ENCODE measurements at regions not wholly inside any gene's neighbourhood (a gene's known extent, or its start where the extent isn't known, plus 50 kb on each side); places are given as distances from the start of the nearest gene placed in this dataset.

- ATAC-seq, result no peak
- Histone ChIP-seq H3K4me1 (no peaks in the 10 kb centered on the region), H3K27ac (no peak overlapping the region), H3K4me3 (no peak overlapping the region), H3K27me3 (peaks cover 0 to 4% (median 0%) of the 10 kb centered on the region in 3 donors), H3K36me3 (no peaks in the 10 kb centered on the region), H3K9me3 (peaks cover 0 to 6% (median 0%) of the 10 kb centered on the region in 3 donors)
- intact Hi-C loops (cut with DNase I; ENCODE audit: low total_unique reads), result no loop called here
- in situ Hi-C loops (cut with MboI; ENCODE audit: low sequenced_read_pairs in 4 of 4), result no loop called here
- no peak for DNase-seq
- TF ChIP-seq, protein P1, sequence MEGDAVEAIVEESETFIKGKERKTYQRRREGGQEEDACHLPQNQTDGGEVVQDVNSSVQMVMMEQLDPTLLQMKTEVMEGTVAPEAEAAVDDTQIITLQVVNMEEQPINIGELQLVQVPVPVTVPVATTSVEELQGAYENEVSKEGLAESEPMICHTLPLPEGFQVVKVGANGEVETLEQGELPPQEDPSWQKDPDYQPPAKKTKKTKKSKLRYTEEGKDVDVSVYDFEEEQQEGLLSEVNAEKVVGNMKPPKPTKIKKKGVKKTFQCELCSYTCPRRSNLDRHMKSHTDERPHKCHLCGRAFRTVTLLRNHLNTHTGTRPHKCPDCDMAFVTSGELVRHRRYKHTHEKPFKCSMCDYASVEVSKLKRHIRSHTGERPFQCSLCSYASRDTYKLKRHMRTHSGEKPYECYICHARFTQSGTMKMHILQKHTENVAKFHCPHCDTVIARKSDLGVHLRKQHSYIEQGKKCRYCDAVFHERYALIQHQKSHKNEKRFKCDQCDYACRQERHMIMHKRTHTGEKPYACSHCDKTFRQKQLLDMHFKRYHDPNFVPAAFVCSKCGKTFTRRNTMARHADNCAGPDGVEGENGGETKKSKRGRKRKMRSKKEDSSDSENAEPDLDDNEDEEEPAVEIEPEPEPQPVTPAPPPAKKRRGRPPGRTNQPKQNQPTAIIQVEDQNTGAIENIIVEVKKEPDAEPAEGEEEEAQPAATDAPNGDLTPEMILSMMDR (IDR thresholded peaks at IDR 0.05 in 4 of 5, conservative IDR thresholded peaks at IDR 0.05 in 1 of 5), result no peak
- no peak for TF ChIP-seq POLR2A (IDR thresholded peaks at IDR 0.05)
These were observed 58.7 kb upstream of the C14orf180 start for GRCh38 chr14:104520620-104521410.

- H3K4me1 ChIP-seq, result no peaks in the 10 kb centered on the region
- no peak overlapping the region for H3K27ac ChIP-seq
- in situ Hi-C loops (cut with MboI; ENCODE audit: low sequenced_read_pairs in 4 of 4), result no loop called here
- H3K4me3 ChIP-seq, result no peak overlapping the region
- peaks cover 0 to 5% (median 0%) of the 10 kb centered on the region in 3 donors for H3K9me3 ChIP-seq
- no peaks in the 10 kb centered on the region for H3K36me3 ChIP-seq
- DNase-seq (no peak), ATAC-seq (no peak)
- intact Hi-C loops (cut with DNase I; ENCODE audit: low total_unique reads), result no loop called here
- TF ChIP-seq, protein P1 (IDR thresholded peaks at IDR 0.05 in 4 of 5, conservative IDR thresholded peaks at IDR 0.05 in 1 of 5), result no peak
- TF ChIP-seq POLR2A (IDR thresholded peaks at IDR 0.05), result no peak
- H3K27me3 ChIP-seq, result no peaks in the 10 kb centered on the region
These were observed 57.5 kb upstream of the C14orf180 start for GRCh38 chr14:104521816-104522745.

DNA sequence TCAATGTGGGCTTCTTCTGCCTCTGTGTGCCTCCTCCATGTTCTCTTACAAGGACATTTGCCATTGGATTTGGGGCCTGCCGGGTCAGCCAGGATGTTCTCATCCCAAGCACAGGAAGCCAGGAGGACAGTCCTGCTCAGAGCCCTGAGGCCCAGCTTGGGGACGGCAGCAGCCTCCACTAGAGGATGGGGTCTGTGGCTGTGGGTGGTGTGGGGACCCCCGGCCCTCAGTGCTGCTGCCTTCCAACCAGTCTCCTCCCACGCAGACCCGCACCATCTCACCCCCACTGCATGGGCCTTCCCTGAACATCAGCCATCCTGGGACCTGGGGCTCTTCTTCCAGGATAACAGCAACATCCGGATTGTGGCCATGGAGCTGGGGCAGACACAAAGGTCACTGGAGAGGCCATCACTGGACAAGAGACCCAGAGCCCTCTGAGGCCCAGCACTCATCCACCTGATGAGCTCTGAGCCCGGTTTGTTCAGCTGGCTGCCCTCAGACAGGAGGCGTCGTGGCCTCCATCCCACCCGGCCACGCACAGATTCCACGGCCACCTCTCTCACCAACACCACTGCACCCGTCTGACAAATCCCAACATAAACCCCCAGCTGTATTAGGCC is 56.5 kb upstream of the C14orf180 start:
- intact Hi-C loops (cut with DNase I; ENCODE audit: low total_unique reads), result no loop called here
- Histone ChIP-seq H3K4me1 (no peaks in the 10 kb centered on the region), H3K4me3 (no peak overlapping the region), H3K27me3 (no peaks in the 10 kb centered on the region), H3K9me3 (no peaks in the 10 kb centered on the region), H3K36me3 (no peaks in the 10 kb centered on the region), H3K27ac (no peak overlapping the region)
- ATAC-seq (no peak), DNase-seq (no peak)
- TF ChIP-seq, protein P1 (IDR thresholded peaks at IDR 0.05 in 4 of 5, conservative IDR thresholded peaks at IDR 0.05 in 1 of 5), result no peak
- no peak for TF ChIP-seq POLR2A (IDR thresholded peaks at IDR 0.05)
- in situ Hi-C loops (cut with MboI; ENCODE audit: low sequenced_read_pairs in 4 of 4), result no loop called here

DNA sequence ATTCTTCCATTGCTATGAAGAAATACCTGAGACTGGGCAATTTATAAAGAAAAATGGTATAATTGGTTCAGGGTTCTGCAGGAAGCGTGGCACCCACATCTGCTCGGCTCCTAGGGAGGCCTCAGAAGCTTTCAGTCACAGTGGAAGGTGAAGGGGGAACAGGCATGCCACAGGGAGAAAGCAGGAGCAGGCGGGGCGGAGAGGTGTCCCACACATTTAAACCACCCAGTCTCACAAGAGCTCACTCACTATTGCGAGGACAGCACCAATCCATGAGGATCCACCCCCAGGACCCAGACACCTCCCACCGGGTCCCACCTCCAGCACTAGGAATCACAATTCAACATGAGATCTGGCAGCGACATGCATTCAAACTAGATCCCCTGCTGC is 56.0 kb upstream of the C14orf180 start:
- ATAC-seq, result no peak
- Histone ChIP-seq H3K4me1 (no peaks in the 10 kb centered on the region), H3K27ac (no peak overlapping the region), H3K9me3 (no peaks in the 10 kb centered on the region), H3K4me3 (no peak overlapping the region), H3K27me3 (no peaks in the 10 kb centered on the region), H3K36me3 (no peaks in the 10 kb centered on the region)
- DNase-seq, result no peak
- intact Hi-C loops (cut with DNase I; ENCODE audit: low total_unique reads) (no loop called here), in situ Hi-C loops (cut with MboI; ENCODE audit: low sequenced_read_pairs in 4 of 4) (no loop called here)
- TF ChIP-seq, protein P1 (IDR thresholded peaks at IDR 0.05 in 4 of 5, conservative IDR thresholded peaks at IDR 0.05 in 1 of 5), result no peak
- TF ChIP-seq POLR2A (IDR thresholded peaks at IDR 0.05), result no peak
